RWPE2 (cell line): ENCODE measurements at regions not wholly inside any gene's neighbourhood (a gene's known extent, or its start where the extent isn't known, plus 50 kb on each side); places are given as distances from the start of the nearest gene placed in this dataset.

Experiments
- ATAC-seq: fragments of 200-7000 bp; cut with Tn5 transposase; 3 replicates; pipeline ENCODE4 v1.9.1; 2021; ENCODE audit warnings: low read depth
- DNase-seq: peaks from one replicate; pipeline ENCODE4 v3.0.0-alpha.2; 2020; ENCODE audit warnings: low spot score
- H3K27ac ChIP-seq: fragments of 450-650 bp; 2 replicates; pipeline ENCODE4 v1.5.1; 2017; ENCODE audit warnings: mild to moderate bottlenecking; ENCODE audit not compliant: poor library complexity, severe bottlenecking
- H3K27me3 ChIP-seq: fragments of 250-450 bp; sonication (Bioruptor Pico); 2 replicates; pipeline ENCODE4 v1.5.1; 2021; ENCODE audit warnings: mild to moderate bottlenecking, moderate library complexity; ENCODE audit not compliant: insufficient read depth, poor library complexity, severe bottlenecking
- H3K36me3 ChIP-seq: fragments of 250-450 bp; sonication (Bioruptor Pico); 2 replicates; pipeline ENCODE4 v1.5.1; 2020; ENCODE audit warnings: low read depth, mild to moderate bottlenecking, moderate library complexity
- H3K4me1 ChIP-seq: fragments of 250-450 bp; sonication (Bioruptor Pico); 2 replicates; pipeline ENCODE4 v1.5.1; 2021; ENCODE audit warnings: mild to moderate bottlenecking, moderate library complexity; ENCODE audit not compliant: insufficient read depth, poor library complexity, severe bottlenecking
- H3K4me3 ChIP-seq: fragments of 250-450 bp; sonication (Bioruptor Pico); 2 replicates; pipeline ENCODE4 v1.5.1; 2021; ENCODE audit warnings: mild to moderate bottlenecking, moderate library complexity; ENCODE audit not compliant: severe bottlenecking
- H3K9me3 ChIP-seq: fragments of 250-450 bp; sonication (Bioruptor Pico); 2 replicates; pipeline ENCODE4 v1.5.1; 2021; ENCODE audit warnings: mild to moderate bottlenecking, moderate library complexity; ENCODE audit not compliant: severe bottlenecking
- CTCF ChIP-seq: fragments of 450-650 bp; IDR thresholded peaks from one replicate; pipeline ENCODE4 v1.5.1; 2017; ENCODE audit warnings: mild to moderate bottlenecking, moderate library complexity; ENCODE audit not compliant: poor library complexity, severe bottlenecking

- ATAC-seq, result no peak
These were observed 484.6 kb downstream of the SATB2 start for GRCh38 chr2:198973181-198973580.

GRCh38 chr2:198968545-198968944 lies 489.2 kb downstream of the SATB2 start:
- H3K27me3 ChIP-seq, result no peaks in the 10 kb centered on the region
- ATAC-seq, result no peak
- no peak for DNase-seq
- H3K36me3 ChIP-seq, result no peaks in the 10 kb centered on the region
- H3K27ac ChIP-seq, result no peak overlapping the region
- H3K9me3 ChIP-seq, result no peaks in the 10 kb centered on the region
- H3K4me1 ChIP-seq, result no peaks in the 10 kb centered on the region
- H3K4me3 ChIP-seq, result no peak overlapping the region
- no peak for TF ChIP-seq CTCF

More at GRCh38 chr2:198973181-198973580, 484.6 kb downstream of the SATB2 start:
- Histone ChIP-seq H3K4me3 (no peak overlapping the region), H3K4me1 (no peaks in the 10 kb centered on the region), H3K27me3 (no peaks in the 10 kb centered on the region), H3K27ac (no peak overlapping the region), H3K9me3 (no peaks in the 10 kb centered on the region), H3K36me3 (no peaks in the 10 kb centered on the region)
- TF ChIP-seq CTCF, result no peak
- DNase-seq, result no peak

- Histone ChIP-seq H3K9me3 (no peaks in the 10 kb centered on the region), H3K4me3 (no peak overlapping the region), H3K4me1 (no peaks in the 10 kb centered on the region), H3K27me3 (no peaks in the 10 kb centered on the region), H3K36me3 (no peaks in the 10 kb centered on the region), H3K27ac (no peak overlapping the region)
- 0 out of 3 replicates have a peak, but pooled peaks have one; percentile 29 for ATAC-seq
- no peak for DNase-seq
- no peak for TF ChIP-seq CTCF
These were observed 491.5 kb downstream of the SATB2 start for GRCh38 chr2:198966269-198966668.

GRCh38 chr2:198961547-198961946 lies 496.2 kb downstream of the SATB2 start:
- no peaks in the 10 kb centered on the region for H3K4me1 ChIP-seq
- no peak for DNase-seq
- peak; percentile 7 for TF ChIP-seq CTCF
- H3K4me3 ChIP-seq, result no peak overlapping the region
- H3K36me3 ChIP-seq, result no peaks in the 10 kb centered on the region
- ATAC-seq, result no peak
- H3K27me3 ChIP-seq, result no peaks in the 10 kb centered on the region
- H3K9me3 ChIP-seq, result no peaks in the 10 kb centered on the region
- no peak overlapping the region for H3K27ac ChIP-seq

- Histone ChIP-seq H3K27ac (no peak overlapping the region), H3K36me3 (no peaks in the 10 kb centered on the region), H3K4me3 (no peak overlapping the region), H3K27me3 (no peaks in the 10 kb centered on the region), H3K9me3 (no peaks in the 10 kb centered on the region), H3K4me1 (no peaks in the 10 kb centered on the region)
- no peak for ATAC-seq
- TF ChIP-seq CTCF, result no peak
- no peak for DNase-seq
These were observed 500.6 kb downstream of the SATB2 start for GRCh38 chr2:198957181-198957580.
